ENCODE measurements at regions not wholly inside any gene's neighbourhood (a gene's known extent, or its start where the extent isn't known, plus 50 kb on each side); places are given as distances from the start of the nearest gene placed in this dataset.
"Not testable (repeated sequence)": the region's sequence is repeated elsewhere in the genome, so short reads cannot be mapped to it uniquely, and the experiment has no call there.

GRCh38 chr7:156006876-156007275 lies 194.6 kb upstream of the SHH start:
- TF ChIP-seq, protein P1, sequence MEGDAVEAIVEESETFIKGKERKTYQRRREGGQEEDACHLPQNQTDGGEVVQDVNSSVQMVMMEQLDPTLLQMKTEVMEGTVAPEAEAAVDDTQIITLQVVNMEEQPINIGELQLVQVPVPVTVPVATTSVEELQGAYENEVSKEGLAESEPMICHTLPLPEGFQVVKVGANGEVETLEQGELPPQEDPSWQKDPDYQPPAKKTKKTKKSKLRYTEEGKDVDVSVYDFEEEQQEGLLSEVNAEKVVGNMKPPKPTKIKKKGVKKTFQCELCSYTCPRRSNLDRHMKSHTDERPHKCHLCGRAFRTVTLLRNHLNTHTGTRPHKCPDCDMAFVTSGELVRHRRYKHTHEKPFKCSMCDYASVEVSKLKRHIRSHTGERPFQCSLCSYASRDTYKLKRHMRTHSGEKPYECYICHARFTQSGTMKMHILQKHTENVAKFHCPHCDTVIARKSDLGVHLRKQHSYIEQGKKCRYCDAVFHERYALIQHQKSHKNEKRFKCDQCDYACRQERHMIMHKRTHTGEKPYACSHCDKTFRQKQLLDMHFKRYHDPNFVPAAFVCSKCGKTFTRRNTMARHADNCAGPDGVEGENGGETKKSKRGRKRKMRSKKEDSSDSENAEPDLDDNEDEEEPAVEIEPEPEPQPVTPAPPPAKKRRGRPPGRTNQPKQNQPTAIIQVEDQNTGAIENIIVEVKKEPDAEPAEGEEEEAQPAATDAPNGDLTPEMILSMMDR (IDR thresholded peaks at IDR 0.05), result not testable (repeated sequence)
- not testable (repeated sequence) for TF ChIP-seq POLR2A (IDR thresholded peaks at IDR 0.05)

Measured in breast epithelium (tissue), 3 donors.